Skeletal muscle satellite cell (primary cell): ENCODE measurements at regions not wholly inside any gene's neighbourhood (a gene's known extent, or its start where the extent isn't known, plus 50 kb on each side); places are given as distances from the start of the nearest gene placed in this dataset.

Source experiments
- H3K27me3 ChIP-seq: 2 replicates; pipeline ENCODE4 v1.7.0; 2013; ENCODE audit warnings: low read length; ENCODE audit not compliant: control insufficient read depth, insufficient read depth
- H3K36me3 ChIP-seq: 2 replicates; pipeline ENCODE4 v1.7.0; 2013; ENCODE audit warnings: mild to moderate bottlenecking, control low read depth, low read length; ENCODE audit not compliant: insufficient read depth
- H3K4me1 ChIP-seq: 2 replicates; pipeline ENCODE4 v1.7.0; 2013; ENCODE audit warnings: low read length; ENCODE audit not compliant: control insufficient read depth, insufficient read depth
- H3K4me2 ChIP-seq: 2 replicates; pipeline ENCODE4 v1.7.0; 2013; ENCODE audit warnings: mild to moderate bottlenecking, low read length
- H3K4me3 ChIP-seq: 2 replicates; pipeline ENCODE4 v1.7.0; 2013; ENCODE audit warnings: low read length
- H3K9ac ChIP-seq: 2 replicates; pipeline ENCODE4 v1.7.0; 2013; ENCODE audit warnings: mild to moderate bottlenecking, low read depth, low read length, moderate library complexity
- H3K9me3 ChIP-seq: replicated peaks from 2 replicates; pipeline ENCODE4 v1.7.0; 2013; ENCODE audit warnings: mild to moderate bottlenecking, control low read depth, low read length

- Histone ChIP-seq H3K4me1 (no peaks in the 10 kb centered on the region), H3K9me3 (no peaks in the 10 kb centered on the region), H3K4me2 (no peak overlapping the region), H3K4me3 (no peak overlapping the region), H3K36me3 (no peaks in the 10 kb centered on the region), H3K27me3 (peaks cover 18% of the 10 kb centered on the region), H3K9ac (no peak overlapping the region)
These were observed 824.6 kb downstream of the TUSC7 start for GRCh38 chr3:117534138-117534537.

- Histone ChIP-seq H3K36me3 (no peaks in the 10 kb centered on the region), H3K9me3 (no peaks in the 10 kb centered on the region), H3K9ac (no peak overlapping the region), H3K4me3 (no peak overlapping the region), H3K27me3 (peaks cover 5% of the 10 kb centered on the region), H3K4me2 (no peak overlapping the region), H3K4me1 (no peaks in the 10 kb centered on the region)
These were observed 826.4 kb downstream of the TUSC7 start for GRCh38 chr3:117536006-117536405.

- no peak overlapping the region for H3K4me2 ChIP-seq
- no peaks in the 10 kb centered on the region for H3K4me1 ChIP-seq
- H3K4me3 ChIP-seq: no peak overlapping the region
- H3K27me3 ChIP-seq: no peaks in the 10 kb centered on the region
- H3K9ac ChIP-seq: no peak overlapping the region
- no peaks in the 10 kb centered on the region for H3K9me3 ChIP-seq
- no peaks in the 10 kb centered on the region for H3K36me3 ChIP-seq
These were observed 828.4 kb downstream of the TUSC7 start for GRCh38 chr3:117537949-117538348.

GRCh38 chr3:117539729-117540128 lies 830.1 kb downstream of the TUSC7 start:
- no peaks in the 10 kb centered on the region for H3K36me3 ChIP-seq
- H3K4me3 ChIP-seq: no peak overlapping the region
- no peak overlapping the region for H3K9ac ChIP-seq
- no peaks in the 10 kb centered on the region for H3K9me3 ChIP-seq
- no peaks in the 10 kb centered on the region for H3K27me3 ChIP-seq
- no peak overlapping the region for H3K4me2 ChIP-seq
- H3K4me1 ChIP-seq: no peaks in the 10 kb centered on the region

GRCh38 chr3:117540597-117540996 lies 831.0 kb downstream of the TUSC7 start:
- no peaks in the 10 kb centered on the region for H3K27me3 ChIP-seq
- H3K4me3 ChIP-seq: no peak overlapping the region
- H3K4me2 ChIP-seq: no peak overlapping the region
- H3K36me3 ChIP-seq: no peaks in the 10 kb centered on the region
- H3K9me3 ChIP-seq: no peaks in the 10 kb centered on the region
- H3K9ac ChIP-seq: no peak overlapping the region
- H3K4me1 ChIP-seq: no peaks in the 10 kb centered on the region

GRCh38 chr3:117541721-117542120 lies 832.1 kb downstream of the TUSC7 start:
- no peaks in the 10 kb centered on the region for H3K27me3 ChIP-seq
- no peak overlapping the region for H3K4me2 ChIP-seq
- no peak overlapping the region for H3K9ac ChIP-seq
- no peaks in the 10 kb centered on the region for H3K9me3 ChIP-seq
- H3K4me1 ChIP-seq: no peaks in the 10 kb centered on the region
- no peak overlapping the region for H3K4me3 ChIP-seq
- H3K36me3 ChIP-seq: no peaks in the 10 kb centered on the region

- H3K4me1 ChIP-seq: peaks cover 9% of the 10 kb centered on the region
- no peaks in the 10 kb centered on the region for H3K36me3 ChIP-seq
- no peak overlapping the region for H3K4me3 ChIP-seq
These were observed 833.9 kb downstream of the TUSC7 start for GRCh38 chr3:117543521-117543920.

GRCh38 chr3:117545484-117545883 lies 835.9 kb downstream of the TUSC7 start:
- no peak overlapping the region for H3K4me3 ChIP-seq
- H3K36me3 ChIP-seq: no peaks in the 10 kb centered on the region
- H3K27me3 ChIP-seq: no peaks in the 10 kb centered on the region
- H3K9ac ChIP-seq: no peak overlapping the region
- no peaks in the 10 kb centered on the region for H3K9me3 ChIP-seq
- no peak overlapping the region for H3K4me2 ChIP-seq
- H3K4me1 ChIP-seq: peaks cover 15% of the 10 kb centered on the region

More at GRCh38 chr3:117543521-117543920, 833.9 kb downstream of the TUSC7 start:
- H3K9ac ChIP-seq: no peak overlapping the region
- H3K27me3 ChIP-seq: no peaks in the 10 kb centered on the region
- no peaks in the 10 kb centered on the region for H3K9me3 ChIP-seq
- H3K4me2 ChIP-seq: no peak overlapping the region

GRCh38 chr3:117547956-117548550 lies 838.5 kb downstream of the TUSC7 start:
- Histone ChIP-seq H3K36me3 (no peaks in the 10 kb centered on the region), H3K27me3 (no peaks in the 10 kb centered on the region), H3K9me3 (no peaks in the 10 kb centered on the region), H3K9ac (no peak overlapping the region), H3K4me2 (peak overlapping the region; percentile 15), H3K4me1 (peaks cover 15% of the 10 kb centered on the region), H3K4me3 (no peak overlapping the region)

- no peaks in the 10 kb centered on the region for H3K36me3 ChIP-seq
- H3K4me3 ChIP-seq: no peak overlapping the region
- H3K9me3 ChIP-seq: no peaks in the 10 kb centered on the region
- H3K27me3 ChIP-seq: no peaks in the 10 kb centered on the region
- peak overlapping the region; percentile 15 for H3K4me2 ChIP-seq
- no peak overlapping the region for H3K9ac ChIP-seq
- peaks cover 18% of the 10 kb centered on the region for H3K4me1 ChIP-seq
These were observed 839.0 kb downstream of the TUSC7 start for GRCh38 chr3:117548600-117548999.

GRCh38 chr3:117549716-117550115 lies 840.1 kb downstream of the TUSC7 start:
- Histone ChIP-seq H3K36me3 (no peaks in the 10 kb centered on the region), H3K4me1 (peaks cover 18% of the 10 kb centered on the region), H3K27me3 (no peaks in the 10 kb centered on the region), H3K9me3 (no peaks in the 10 kb centered on the region), H3K4me3 (no peak overlapping the region), H3K4me2 (no peak overlapping the region), H3K9ac (no peak overlapping the region)

- Histone ChIP-seq H3K9ac (no peak overlapping the region), H3K4me2 (no peak overlapping the region), H3K36me3 (no peaks in the 10 kb centered on the region), H3K4me1 (peaks cover 18% of the 10 kb centered on the region), H3K27me3 (no peaks in the 10 kb centered on the region), H3K4me3 (no peak overlapping the region), H3K9me3 (no peaks in the 10 kb centered on the region)
These were observed 841.2 kb downstream of the TUSC7 start for GRCh38 chr3:117550766-117551165.
